GM21360 (cell line): ENCODE measurements at regions not wholly inside any gene's neighbourhood (a gene's known extent, or its start where the extent isn't known, plus 50 kb on each side); places are given as distances from the start of the nearest gene placed in this dataset.

Experiments
- ATAC-seq: cut with Tn5 transposase; IDR thresholded peaks from one replicate; pipeline ENCODE4 v1.9.1; 2021; ENCODE audit warnings: mild to moderate bottlenecking, moderate library complexity; ENCODE audit not compliant: unreplicated experiment

GRCh38 chr12:67794161-67794560 lies 145.6 kb downstream of the DYRK2 start:
- no peak for ATAC-seq

DNA sequence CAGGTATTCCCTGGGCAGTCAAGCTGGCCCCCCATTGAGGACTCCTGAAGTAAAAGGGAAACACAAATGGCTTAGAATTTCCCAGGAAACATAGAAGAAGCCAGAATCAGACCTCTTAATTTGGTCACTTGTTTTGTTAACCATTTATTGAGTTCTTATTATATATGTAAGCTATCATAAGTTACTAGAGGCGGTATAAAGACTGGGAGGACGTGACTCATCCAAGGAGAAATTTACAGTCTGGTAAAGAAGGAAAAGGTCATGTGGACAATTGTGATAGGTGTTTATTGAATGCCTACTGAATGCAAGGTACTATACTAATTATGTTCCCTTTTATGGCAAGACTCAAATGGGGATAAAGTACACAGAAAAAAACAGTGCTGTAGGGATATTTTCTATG lies 146.7 kb downstream of the DYRK2 start:
- no peak for ATAC-seq

GRCh38 chr12:67797185-67797741 lies 148.7 kb downstream of the DYRK2 start:
- no peak for ATAC-seq

DNA sequence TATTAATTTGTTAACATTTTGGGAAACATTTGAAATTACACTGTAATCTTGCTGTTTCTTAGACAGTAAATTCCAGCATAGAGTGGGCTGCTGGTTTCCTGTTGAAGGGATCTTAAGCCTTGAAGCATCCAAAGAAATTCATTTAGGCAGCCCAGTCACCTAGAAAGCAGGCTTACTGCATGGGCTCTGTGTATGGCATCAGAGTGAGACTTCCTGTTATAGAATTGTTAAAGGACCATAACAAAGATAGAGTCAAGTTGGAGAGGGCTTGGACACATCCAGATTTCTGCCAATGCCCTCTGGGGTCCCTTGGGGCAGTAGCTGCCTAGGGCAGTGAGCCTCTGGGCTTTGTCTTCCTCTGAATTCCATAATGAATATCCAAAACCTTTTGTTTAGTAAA lies 149.2 kb downstream of the DYRK2 start:
- no peak for ATAC-seq

GRCh38 chr12:67798768-67799167 lies 150.2 kb downstream of the DYRK2 start:
- no peak for ATAC-seq

- no peak for ATAC-seq
These were observed 154.2 kb downstream of the DYRK2 start for GRCh38 chr12:67802731-67803130.

DNA sequence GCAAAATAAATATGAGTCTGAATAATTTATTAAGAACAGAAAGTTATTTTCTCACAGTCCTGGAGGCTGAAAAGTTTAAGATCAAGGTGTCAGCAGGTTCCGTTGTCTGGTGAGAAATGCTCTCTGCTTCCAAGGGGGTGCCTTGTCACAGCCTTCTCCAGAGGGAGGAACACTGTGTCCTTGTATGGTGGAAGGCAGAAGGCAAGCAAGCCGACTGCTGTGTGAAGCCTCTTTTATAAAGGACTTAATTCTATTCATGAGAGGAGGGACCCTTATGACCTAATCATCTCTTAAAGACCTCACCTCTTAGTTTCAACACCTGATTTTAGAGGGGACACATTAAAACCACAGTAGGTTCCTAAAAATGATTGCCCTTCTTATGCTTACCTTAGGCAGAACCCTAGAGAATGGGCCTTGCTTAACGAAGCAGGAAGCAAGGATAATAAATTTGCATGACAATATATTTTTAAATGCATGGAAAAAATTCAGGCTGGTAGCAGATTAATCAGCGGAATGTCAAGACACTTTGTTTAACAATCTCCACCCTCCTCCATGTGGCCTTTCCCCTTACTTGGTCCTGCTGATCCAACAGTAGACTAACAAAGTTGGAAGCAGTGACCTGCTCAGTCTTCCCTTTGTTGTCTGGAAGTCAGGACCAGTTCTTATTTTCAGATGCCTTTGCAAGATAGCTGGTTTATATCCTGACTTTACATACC lies 154.9 kb downstream of the DYRK2 start:
- no peak for ATAC-seq

DNA sequence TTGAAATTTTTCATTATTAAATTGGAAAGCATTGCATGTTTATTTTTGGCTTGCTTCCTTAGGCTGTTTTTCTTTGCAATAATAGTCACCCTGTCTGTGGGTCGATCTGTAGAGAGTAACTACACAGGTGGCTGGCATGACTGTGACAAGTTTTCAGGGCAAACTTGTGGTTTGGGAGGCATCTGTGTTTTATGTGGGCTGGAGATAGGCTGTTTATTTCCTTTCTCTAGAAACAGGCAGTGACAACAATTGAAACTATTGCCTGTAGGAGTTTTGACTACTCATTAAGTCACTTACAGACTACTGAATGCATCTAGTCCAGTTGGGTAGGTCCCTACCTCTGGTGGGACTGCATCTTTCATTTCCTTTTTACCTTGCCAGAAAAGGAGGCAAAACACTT lies 155.6 kb downstream of the DYRK2 start:
- peak; percentile 87 for ATAC-seq

GRCh38 chr12:67807814-67808213 lies 159.3 kb downstream of the DYRK2 start:
- ATAC-seq: no peak

DNA sequence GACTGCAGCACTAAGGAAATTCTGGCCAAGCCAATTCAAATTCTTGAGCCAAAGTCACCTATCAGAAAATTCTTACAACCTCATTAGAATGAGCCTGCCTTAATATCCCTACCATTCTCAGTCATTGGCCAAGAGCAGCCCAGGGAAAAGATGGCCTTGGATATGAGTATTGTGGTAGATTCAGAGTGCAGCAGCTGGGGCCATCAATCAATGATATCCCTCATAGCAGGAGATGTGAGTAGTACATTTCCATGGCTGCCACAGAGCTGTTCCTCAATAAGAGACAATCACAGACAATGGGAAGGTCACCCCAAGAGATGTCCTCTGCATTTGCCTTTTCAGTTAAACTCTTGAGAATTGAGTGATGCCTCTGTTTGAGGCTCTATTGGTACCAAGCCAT lies 161.6 kb downstream of the DYRK2 start:
- no peak for ATAC-seq

DNA sequence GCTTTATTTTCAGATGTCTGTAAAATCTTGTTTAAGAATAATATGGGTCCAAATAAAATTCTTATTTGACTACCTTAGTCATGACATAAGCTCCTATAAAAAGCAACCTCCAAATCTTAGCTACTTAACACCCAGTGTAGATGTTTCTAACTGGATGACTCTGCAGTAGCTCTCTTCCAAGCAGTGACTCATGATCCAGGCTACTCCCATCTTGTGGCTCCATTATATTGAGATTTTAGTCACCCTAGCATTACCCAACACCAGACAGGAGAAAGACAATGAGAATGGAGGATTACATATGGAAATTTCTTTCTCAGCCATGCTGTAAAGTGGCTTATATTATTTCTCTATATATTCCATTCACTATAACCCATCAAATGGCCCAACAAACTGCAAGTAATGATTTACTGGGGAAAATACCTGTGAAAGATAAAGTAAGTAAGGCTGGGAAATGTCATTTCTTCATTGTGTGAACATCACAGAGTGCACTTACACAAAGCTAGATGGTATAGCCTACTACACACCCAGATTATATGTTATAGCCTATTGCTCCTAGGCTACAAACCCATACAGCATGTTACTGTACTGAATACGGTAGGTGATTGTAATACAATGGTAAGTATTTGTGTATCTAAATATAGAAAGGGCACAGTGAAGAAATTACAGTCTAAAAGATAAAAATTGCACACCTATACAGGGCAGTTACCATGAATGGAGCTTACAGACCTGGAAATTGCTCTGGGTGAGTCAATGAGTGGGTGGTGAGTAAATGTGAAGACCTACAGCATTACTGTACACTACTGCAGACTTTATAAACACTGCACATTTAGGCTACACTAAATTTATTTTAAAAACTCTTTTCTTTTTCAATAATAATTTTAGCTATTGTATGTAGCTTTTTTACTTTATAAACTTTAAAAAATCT lies 163.2 kb downstream of the DYRK2 start:
- ATAC-seq: no peak

DNA sequence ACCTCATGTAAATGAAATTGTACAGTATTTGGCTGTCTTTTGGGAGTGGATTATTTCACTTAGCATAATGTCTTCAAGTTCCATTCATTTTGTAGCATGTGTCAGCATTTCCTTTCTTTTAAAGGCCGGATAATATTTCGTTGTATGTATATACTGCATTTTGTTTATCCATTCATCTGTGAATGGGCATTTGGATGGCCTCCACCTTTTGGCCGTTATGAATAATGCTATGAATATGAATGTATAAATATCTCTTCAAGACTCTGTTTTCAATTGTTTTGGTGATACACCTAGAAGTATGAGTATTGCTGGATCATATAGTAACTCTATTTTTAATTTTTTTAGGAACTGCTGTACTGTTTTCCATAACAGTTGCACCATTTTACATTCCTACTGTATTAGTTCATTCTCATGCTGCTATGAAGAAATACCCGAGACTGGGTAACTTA lies 164.9 kb downstream of the DYRK2 start:
- no peak for ATAC-seq

- ATAC-seq: no peak
These were observed 167.7 kb downstream of the DYRK2 start for GRCh38 chr12:67816269-67816668.

- no peak for ATAC-seq
These were observed 169.9 kb downstream of the DYRK2 start for GRCh38 chr12:67818459-67818903.

DNA sequence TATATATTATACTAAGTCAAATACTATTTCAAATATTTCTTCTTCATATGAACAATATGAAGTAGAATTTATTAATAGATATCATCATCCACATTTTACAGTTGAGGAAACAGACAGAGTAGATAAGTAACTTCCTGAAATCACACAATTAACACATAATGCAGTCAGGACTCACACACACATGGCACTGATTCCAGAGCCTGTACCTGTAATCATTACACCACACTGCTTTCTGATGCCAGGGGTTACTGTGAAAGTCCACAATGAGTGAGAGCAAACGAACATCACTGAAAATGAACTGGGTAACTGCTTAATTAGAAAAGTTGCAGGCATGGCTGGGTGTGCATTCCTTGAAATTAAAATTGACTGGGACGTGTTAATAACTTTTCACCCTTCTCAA lies 169.3 kb upstream of the IFNG-AS1 start:
- no peak for ATAC-seq

DNA sequence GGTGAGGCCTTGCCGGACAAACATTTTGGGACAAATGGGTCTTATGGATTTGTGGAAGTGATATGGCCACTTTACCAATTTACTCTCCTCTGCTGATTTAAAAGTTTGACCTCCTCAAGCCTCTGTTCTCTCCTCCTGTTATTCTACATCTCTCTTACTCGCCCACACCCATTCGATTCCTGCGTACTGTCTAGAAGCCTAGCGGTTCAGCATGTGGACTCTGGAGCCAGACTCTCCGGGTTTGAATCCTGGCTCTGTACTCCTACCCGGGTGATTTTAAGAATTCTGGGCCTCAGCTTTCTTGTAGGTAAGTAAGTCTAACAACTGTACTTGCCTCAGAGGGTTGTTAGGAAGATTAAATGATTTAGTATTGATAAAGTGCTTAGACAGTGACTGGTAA lies 168.6 kb upstream of the IFNG-AS1 start:
- ATAC-seq: no peak

DNA sequence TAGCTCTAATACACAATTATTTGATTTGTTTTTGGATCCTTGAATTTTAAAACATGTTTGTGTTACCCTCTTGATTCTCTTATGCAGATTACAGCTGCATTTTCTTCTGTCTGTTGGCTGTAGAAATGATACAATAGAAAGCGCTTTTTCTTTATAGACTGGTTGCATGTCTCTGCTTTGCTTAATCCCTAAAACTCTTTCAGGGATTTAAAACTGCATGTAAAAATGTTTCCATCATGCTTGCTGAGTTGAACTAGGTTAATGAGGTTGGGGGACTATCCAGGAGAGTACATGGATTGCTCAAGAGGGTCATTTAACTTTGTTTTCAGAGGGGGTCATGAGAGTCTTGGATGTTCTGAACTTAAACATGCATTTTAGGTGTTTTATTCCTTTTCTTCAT lies 166.4 kb upstream of the IFNG-AS1 start:
- no peak for ATAC-seq

- no peak for ATAC-seq
These were observed 163.1 kb upstream of the IFNG-AS1 start for GRCh38 chr12:67826148-67826547.

GRCh38 chr12:67826946-67827720 lies 162.1 kb upstream of the IFNG-AS1 start:
- no peak for ATAC-seq

DNA sequence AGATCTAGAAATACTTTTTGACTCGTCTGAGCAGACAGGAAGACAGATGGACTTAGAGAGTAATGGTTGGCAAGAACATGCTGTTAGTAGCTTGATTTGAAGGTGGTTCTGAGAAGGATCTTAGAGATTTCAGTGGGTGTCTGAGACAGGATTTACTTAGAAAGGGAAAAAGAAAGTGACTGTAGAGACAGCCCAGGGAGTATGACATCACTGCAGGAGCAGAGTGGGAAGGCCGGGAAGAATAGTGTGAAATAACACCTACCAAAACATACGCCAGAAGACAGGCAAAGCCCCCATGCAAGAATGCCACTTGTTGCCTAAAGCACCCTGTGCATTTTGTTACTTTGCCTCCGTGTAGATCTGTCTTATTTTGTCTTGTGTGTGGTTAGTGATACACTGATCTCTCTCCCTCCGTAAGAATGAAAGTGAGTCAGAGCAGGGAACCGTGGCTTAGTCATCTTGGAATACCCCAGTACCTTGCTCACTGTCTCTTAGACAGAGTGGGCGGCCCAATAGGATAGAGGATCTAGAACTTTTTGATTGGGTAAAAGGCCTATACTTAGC lies 161.3 kb upstream of the IFNG-AS1 start:
- ATAC-seq: no peak

- ATAC-seq: no peak
These were observed 159.4 kb upstream of the IFNG-AS1 start for GRCh38 chr12:67829896-67830295.
